DND-41 (cell line): ENCODE measurements at regions not wholly inside any gene's neighbourhood (a gene's known extent, or its start where the extent isn't known, plus 50 kb on each side); places are given as distances from the start of the nearest gene placed in this dataset.

ENCODE experiments used
- ATAC-seq: fragments of 200-7000 bp; cut with Tn5 transposase; 3 replicates; pipeline ENCODE4 v1.9.1; 2021; ENCODE audit warnings: low read depth; ENCODE audit not compliant: insufficient read depth
- DNase-seq: peaks from one replicate; pipeline ENCODE4 v3.0.0-alpha.2; 2020
- H2AFZ ChIP-seq: 2 replicates; pipeline ENCODE4 v1.6.0; 2012; ENCODE audit warnings: low read depth, low read length
- H3K27ac ChIP-seq: 2 replicates; pipeline ENCODE4 v1.5.1; 2012; ENCODE audit warnings: low read length, inconsistent platforms
- H3K27me3 ChIP-seq: fragments of 200-600 bp; sonication (generic); 2 replicates; pipeline ENCODE4 v1.6.0; 2012; ENCODE audit warnings: low read length, mild to moderate bottlenecking, inconsistent platforms; ENCODE audit not compliant: insufficient read depth, poor library complexity
- H3K36me3 ChIP-seq: 2 replicates; pipeline ENCODE4 v1.5.1; 2012; ENCODE audit warnings: low read length, inconsistent platforms; ENCODE audit not compliant: insufficient read depth
- H3K4me1 ChIP-seq: 2 replicates; pipeline ENCODE4 v1.5.1; 2012; ENCODE audit warnings: mild to moderate bottlenecking, low read length; ENCODE audit not compliant: insufficient read depth
- H3K4me2 ChIP-seq: 2 replicates; pipeline ENCODE4 v1.6.0; 2012; ENCODE audit warnings: mild to moderate bottlenecking, moderate library complexity, low read length, inconsistent platforms; ENCODE audit not compliant: insufficient read depth
- H3K4me3 ChIP-seq, 2 experiments: fragments of 200-600 bp in 1 of 2; shearing (Covaris generic) in 1 of 2; 2 replicates each; pipeline ENCODE4 v1.5.1; 2012 to 2016; ENCODE audit warnings: inconsistent platforms in 2 of 2, low read length in 2 of 2, mild to moderate bottlenecking in 2 of 2, low read depth in 1 of 2, moderate library complexity in 1 of 2
- H3K79me2 ChIP-seq: 2 replicates; pipeline ENCODE4 v1.6.0; 2012; ENCODE audit warnings: low read length, inconsistent platforms; ENCODE audit not compliant: insufficient read depth
- H3K9ac ChIP-seq: 2 replicates; pipeline ENCODE4 v1.6.0; 2012; ENCODE audit warnings: low read depth, mild to moderate bottlenecking, inconsistent platforms, low read length, moderate library complexity
- H3K9me3 ChIP-seq: 2 replicates; pipeline ENCODE4 v1.5.1; 2012; ENCODE audit warnings: low read length, moderate library complexity, mild to moderate bottlenecking, inconsistent platforms; ENCODE audit not compliant: insufficient read depth, severe bottlenecking
- H4K20me1 ChIP-seq: 2 replicates; pipeline ENCODE4 v1.6.0; 2012; ENCODE audit warnings: low read length; ENCODE audit not compliant: insufficient read depth
- EZH2 ChIP-seq: IDR thresholded peaks from 3 replicates; pipeline ENCODE4 v1.6.1; 2012; ENCODE audit warnings: borderline replicate concordance, low read depth, mild to moderate bottlenecking, moderate library complexity, low read length, inconsistent platforms; ENCODE audit not compliant: severe bottlenecking
- TF ChIP-seq, protein P1 (sequence below): IDR thresholded peaks from 2 replicates; pipeline ENCODE4 v1.5.1; 2012; ENCODE audit warnings: borderline replicate concordance, low read length, moderate library complexity, mild to moderate bottlenecking; ENCODE audit not compliant: poor library complexity, severe bottlenecking; ENCODE audit errors: extremely low read depth

DNA sequence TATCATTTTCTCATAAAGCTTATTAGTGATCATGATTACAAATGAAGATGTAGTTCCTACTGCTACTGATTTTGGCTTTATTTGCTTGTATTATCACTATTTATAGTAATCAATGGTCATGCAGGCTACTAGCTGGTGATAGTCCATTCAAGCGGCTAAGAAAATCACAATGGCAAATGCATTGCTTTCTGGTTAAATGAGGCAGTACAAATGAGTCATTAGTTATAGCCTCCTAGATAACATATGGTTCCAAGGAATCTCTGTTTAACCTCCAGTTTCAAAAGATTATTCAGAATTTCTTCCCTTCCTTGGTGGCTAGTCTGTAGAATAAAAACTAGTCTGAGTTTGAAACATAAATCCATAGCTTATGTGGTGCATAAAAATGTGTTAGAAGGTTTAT, 141.3 kb upstream of the HTR2A start:
- H3K4me3 ChIP-seq, result no peak overlapping the region
- no peak overlapping the region for H3K4me2 ChIP-seq
- no peaks in the 10 kb centered on the region for H3K79me2 ChIP-seq
- no peaks in the 10 kb centered on the region for H3K9me3 ChIP-seq
- H3K36me3 ChIP-seq, result no peaks in the 10 kb centered on the region
- no peak for ATAC-seq
- H2AFZ ChIP-seq, result no peak overlapping the region
- no peaks in the 10 kb centered on the region for H4K20me1 ChIP-seq
- no peak overlapping the region for H3K27ac ChIP-seq
- peaks cover 6% of the 10 kb centered on the region for H3K27me3 ChIP-seq
- no peaks in the 10 kb centered on the region for H3K4me1 ChIP-seq
- no peak for DNase-seq
- H3K9ac ChIP-seq, result no peak overlapping the region
- TF ChIP-seq, protein P1, sequence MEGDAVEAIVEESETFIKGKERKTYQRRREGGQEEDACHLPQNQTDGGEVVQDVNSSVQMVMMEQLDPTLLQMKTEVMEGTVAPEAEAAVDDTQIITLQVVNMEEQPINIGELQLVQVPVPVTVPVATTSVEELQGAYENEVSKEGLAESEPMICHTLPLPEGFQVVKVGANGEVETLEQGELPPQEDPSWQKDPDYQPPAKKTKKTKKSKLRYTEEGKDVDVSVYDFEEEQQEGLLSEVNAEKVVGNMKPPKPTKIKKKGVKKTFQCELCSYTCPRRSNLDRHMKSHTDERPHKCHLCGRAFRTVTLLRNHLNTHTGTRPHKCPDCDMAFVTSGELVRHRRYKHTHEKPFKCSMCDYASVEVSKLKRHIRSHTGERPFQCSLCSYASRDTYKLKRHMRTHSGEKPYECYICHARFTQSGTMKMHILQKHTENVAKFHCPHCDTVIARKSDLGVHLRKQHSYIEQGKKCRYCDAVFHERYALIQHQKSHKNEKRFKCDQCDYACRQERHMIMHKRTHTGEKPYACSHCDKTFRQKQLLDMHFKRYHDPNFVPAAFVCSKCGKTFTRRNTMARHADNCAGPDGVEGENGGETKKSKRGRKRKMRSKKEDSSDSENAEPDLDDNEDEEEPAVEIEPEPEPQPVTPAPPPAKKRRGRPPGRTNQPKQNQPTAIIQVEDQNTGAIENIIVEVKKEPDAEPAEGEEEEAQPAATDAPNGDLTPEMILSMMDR, result no peak

DNA sequence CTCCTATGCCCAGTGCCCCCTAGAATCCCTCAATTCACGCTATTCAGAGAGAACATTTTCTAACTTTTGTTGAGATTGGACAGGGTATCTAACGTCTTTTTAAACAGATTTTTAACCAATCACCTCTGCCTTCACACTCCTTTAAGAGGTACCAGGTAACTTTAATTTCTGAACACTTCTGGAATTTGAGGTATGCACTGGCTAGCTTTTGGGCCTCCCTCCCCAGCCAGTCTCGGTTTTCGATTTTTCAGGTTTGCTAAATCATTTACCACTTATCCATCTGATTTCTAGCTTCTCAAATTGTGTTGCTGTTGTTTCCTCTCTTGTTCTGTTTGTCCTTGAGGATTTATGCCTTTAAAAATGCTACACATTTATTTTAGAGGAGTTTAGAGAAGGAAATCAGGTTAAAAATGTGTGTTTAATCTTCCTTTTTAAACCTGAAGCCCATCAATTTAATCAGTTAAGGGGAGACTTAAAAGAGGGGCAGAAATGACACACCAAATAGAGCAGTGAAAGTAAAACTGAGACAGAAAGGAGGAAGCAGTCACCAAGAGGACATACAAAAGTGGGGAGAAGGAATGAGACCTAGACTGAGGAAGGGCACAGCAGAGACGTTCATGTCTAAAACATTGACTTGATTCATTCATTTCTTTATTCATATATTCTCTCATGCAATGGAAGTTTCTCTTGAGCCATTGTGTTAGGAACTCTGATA, 139.6 kb upstream of the HTR2A start:
- Histone ChIP-seq H3K9me3 (no peaks in the 10 kb centered on the region), H3K79me2 (no peaks in the 10 kb centered on the region), H3K9ac (no peak overlapping the region), H3K4me1 (no peaks in the 10 kb centered on the region), H3K36me3 (no peaks in the 10 kb centered on the region), H3K4me2 (no peak overlapping the region), H4K20me1 (no peaks in the 10 kb centered on the region), H3K27me3 (peaks cover 9% of the 10 kb centered on the region), H3K27ac (no peak overlapping the region), H2AFZ (no peak overlapping the region), H3K4me3 (no peak overlapping the region)
- TF ChIP-seq, protein P1, result no peak
- no peak for TF ChIP-seq EZH2
- DNase-seq (no peak), ATAC-seq (no peak)

DNA sequence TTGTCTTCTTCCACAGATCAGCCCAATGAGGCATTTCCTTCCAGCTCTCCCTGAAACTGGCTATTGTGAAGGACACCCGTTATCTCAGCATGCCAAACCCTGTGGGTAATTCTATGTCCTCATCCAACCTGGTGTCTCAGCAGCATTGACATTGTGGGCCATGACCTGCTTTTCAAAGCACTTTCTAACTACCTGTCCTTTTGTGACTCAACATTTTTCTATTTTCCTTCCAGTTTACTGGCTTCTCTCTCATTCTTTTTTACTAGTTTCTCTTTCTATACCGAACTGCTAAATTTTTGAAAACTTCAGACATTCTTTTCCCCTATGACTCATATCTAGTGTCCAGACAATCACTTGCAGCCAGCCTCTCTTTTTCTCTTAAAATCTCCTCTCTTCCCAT, 136.4 kb upstream of the HTR2A start:
- TF ChIP-seq, protein P1, result no peak
- no peak for TF ChIP-seq EZH2
- H4K20me1 ChIP-seq, result no peaks in the 10 kb centered on the region
- peaks cover 6% of the 10 kb centered on the region for H3K27me3 ChIP-seq
- no peaks in the 10 kb centered on the region for H3K4me1 ChIP-seq
- H3K9ac ChIP-seq, result no peak overlapping the region
- H2AFZ ChIP-seq, result no peak overlapping the region
- ATAC-seq (no peak), DNase-seq (no peak)
- H3K4me2 ChIP-seq, result no peak overlapping the region
- H3K4me3 ChIP-seq, result no peak overlapping the region
- no peaks in the 10 kb centered on the region for H3K9me3 ChIP-seq
- H3K27ac ChIP-seq, result no peak overlapping the region
- no peaks in the 10 kb centered on the region for H3K36me3 ChIP-seq
- no peaks in the 10 kb centered on the region for H3K79me2 ChIP-seq
